ENCODE measurements at regions not wholly inside any gene's neighbourhood (a gene's known extent, or its start where the extent isn't known, plus 50 kb on each side); places are given as distances from the start of the nearest gene placed in this dataset.

- no peak for TF ChIP-seq CTCF (conservative IDR thresholded peaks at IDR 0.05; ENCODE audit: low read depth, low read length)
- TF ChIP-seq EZH2phosphoT487 (IDR thresholded peaks at IDR 0.05; ENCODE audit: borderline replicate concordance, low read length), result no peak
These were observed 62.8 kb upstream of the BLID start for GRCh38 chr11:122178795-122179194.

All from PC-3 (cell line).